Central memory CD8-positive, alpha-beta T cell (primary cell): ENCODE measurements at regions not wholly inside any gene's neighbourhood (a gene's known extent, or its start where the extent isn't known, plus 50 kb on each side); places are given as distances from the start of the nearest gene placed in this dataset.
"Not testable (repeated sequence)": the region's sequence is repeated elsewhere in the genome, so short reads cannot be mapped to it uniquely, and the experiment has no call there.

ENCODE experiments used
- ATAC-seq: fragments of 150-1000 bp; cut with Tn5 transposase; replicated peaks from 2 replicates; pipeline ENCODE4 v1.10.0; 2022; ENCODE audit warnings: mild to moderate bottlenecking, moderate FRiP score, moderate number of reproducible peaks; ENCODE audit not compliant: poor library complexity, severe bottlenecking; ENCODE audit errors: extremely low read depth
- DNase-seq, 2 donors: peaks; one replicate each; pipeline ENCODE4 v3.0.0; 2021; ENCODE audit warnings: low spot score in 2 of 2
- H3K27ac Mint-ChIP-seq: one replicate; pipeline ENCODE4 v1.8.0; 2022; ENCODE audit warnings: low read depth, mild to moderate bottlenecking, moderate library complexity, mixed read lengths
- H3K27me3 Mint-ChIP-seq: one replicate; pipeline ENCODE4 v1.8.0; 2022; ENCODE audit warnings: mixed read lengths
- H3K36me3 Mint-ChIP-seq: one replicate; pipeline ENCODE4 v1.8.0; 2022; ENCODE audit warnings: mild to moderate bottlenecking, moderate library complexity, mixed read lengths; ENCODE audit not compliant: insufficient read depth
- H3K4me1 Mint-ChIP-seq: one replicate; pipeline ENCODE4 v1.8.0; 2022; ENCODE audit warnings: mixed read lengths
- H3K4me3 Mint-ChIP-seq: one replicate; pipeline ENCODE4 v1.8.0; 2022; ENCODE audit warnings: mild to moderate bottlenecking, moderate library complexity, mixed read lengths
- H3K9me3 Mint-ChIP-seq: one replicate; pipeline ENCODE4 v1.8.0; 2022; ENCODE audit warnings: mixed read lengths

DNA sequence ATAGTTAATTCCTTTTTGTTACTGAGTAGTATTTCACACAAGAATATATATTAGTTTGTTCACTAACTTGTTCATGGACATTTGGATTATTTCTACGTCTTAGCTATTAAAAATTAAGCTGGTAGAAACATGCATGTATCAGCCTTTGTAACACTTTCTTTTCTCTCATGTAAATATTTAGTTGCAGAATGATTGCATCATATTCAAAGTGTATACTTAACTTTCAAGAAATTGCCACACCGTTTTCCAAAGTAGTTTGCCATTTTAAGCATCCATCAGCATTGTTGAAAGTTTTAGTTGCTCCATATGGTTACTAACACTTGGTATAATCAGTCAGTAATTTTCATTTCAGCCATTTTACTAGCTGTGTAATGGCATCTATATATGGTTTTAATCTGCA is 666.9 kb downstream of the NXPH1 start:
- ATAC-seq (no peak), DNase-seq (no peak)
- Mint-ChIP-seq H3K9me3 (peaks cover 8% of the 10 kb centered on the region), H3K27ac (no peak overlapping the region), H3K4me3 (no peak overlapping the region), H3K36me3 (no peaks in the 10 kb centered on the region), H3K27me3 (no peaks in the 10 kb centered on the region), H3K4me1 (no peaks in the 10 kb centered on the region)

DNA sequence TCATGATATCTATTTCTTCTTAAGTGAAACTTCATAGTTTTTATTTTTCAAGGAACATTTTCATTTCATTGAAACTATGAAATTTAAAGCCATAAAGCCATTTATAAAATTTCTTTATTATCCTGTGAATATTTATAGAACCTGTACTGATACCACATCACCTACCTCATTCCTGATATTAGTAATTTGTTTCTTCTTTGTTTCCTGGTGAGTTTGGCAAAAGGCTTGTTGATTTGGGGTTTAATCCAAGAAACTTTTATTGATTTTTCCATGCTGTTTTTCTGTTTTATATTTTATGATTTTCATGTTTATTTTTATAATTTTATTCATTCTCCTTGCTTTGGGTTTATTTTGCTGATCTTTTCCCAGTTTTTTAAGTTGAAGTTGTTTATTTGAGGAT is 669.4 kb downstream of the NXPH1 start:
- H3K9me3 Mint-ChIP-seq: peaks cover 5% of the 10 kb centered on the region
- ATAC-seq (no peak), DNase-seq (no peak)
- H3K27ac Mint-ChIP-seq: no peak overlapping the region
- H3K27me3 Mint-ChIP-seq: no peaks in the 10 kb centered on the region
- no peaks in the 10 kb centered on the region for H3K36me3 Mint-ChIP-seq
- H3K4me1 Mint-ChIP-seq: no peaks in the 10 kb centered on the region
- no peak overlapping the region for H3K4me3 Mint-ChIP-seq

DNA sequence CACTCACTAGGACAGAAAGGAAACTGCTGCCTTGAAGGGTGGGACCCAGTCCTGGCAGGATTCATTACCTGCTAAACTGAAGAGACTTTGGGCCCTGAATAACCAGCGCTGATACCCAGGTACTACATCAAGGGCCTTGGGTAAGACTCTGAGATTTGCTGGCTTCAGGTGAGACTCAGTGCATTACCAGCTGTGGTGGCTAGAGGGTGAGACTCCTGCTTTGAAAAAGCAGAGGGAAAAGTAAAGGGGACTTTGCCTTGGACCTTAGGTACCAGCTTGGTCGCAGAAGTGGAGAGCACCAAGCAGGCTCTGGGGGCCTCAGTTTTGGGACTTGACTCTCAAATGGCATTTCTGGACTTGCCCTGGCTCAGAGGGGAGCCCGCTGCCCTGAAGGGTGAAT is 673.3 kb downstream of the NXPH1 start:
- ATAC-seq: no peak
- H3K36me3 Mint-ChIP-seq: no peaks in the 10 kb centered on the region
- no peaks in the 10 kb centered on the region for H3K27me3 Mint-ChIP-seq
- H3K9me3 Mint-ChIP-seq: peaks cover 26% of the 10 kb centered on the region
- DNase-seq: no peak
- no peaks in the 10 kb centered on the region for H3K4me1 Mint-ChIP-seq
- no peak overlapping the region for H3K4me3 Mint-ChIP-seq
- no peak overlapping the region for H3K27ac Mint-ChIP-seq

DNA sequence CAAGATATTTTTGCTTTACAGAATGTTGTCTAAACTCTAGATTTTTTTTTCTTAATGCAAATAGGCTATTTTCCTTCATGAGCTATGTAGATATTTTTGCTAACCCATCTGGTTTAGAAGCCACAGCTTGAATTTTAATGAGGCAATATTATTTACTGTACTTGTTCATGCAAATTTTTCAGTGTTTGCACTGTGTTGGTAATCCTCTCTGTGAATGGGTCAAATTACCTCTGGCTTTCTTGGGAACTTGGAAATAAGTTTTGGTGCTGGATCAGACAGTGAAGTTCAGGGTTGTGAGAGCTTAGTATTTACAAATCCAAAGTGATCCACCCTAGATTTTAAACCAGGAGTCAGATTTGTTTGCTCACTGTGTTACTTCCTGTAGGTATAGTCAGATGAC is 686.9 kb downstream of the NXPH1 start:
- Mint-ChIP-seq H3K36me3 (no peaks in the 10 kb centered on the region), H3K27me3 (no peaks in the 10 kb centered on the region), H3K4me1 (no peaks in the 10 kb centered on the region), H3K9me3 (peaks cover 16% of the 10 kb centered on the region), H3K27ac (no peak overlapping the region), H3K4me3 (no peak overlapping the region)
- DNase-seq: no peak
- ATAC-seq: no peak

DNA sequence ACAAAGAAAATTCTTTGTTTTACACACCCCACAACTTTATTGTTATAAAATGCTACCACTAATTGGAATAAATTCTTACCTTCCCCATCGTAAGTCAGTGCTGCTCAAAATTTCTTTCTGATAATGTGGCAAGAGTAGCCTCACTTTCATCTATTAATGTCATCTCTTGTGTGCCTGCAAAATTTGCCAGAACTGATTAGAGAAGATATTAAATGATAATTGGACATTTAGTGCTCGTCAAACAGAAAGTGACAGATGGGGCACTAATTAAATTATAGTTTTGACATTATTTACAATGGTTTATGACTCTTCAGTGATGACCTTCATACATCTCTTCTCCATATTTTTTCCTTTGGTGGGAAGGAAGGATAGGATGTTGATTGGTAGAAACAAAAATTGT is 690.9 kb downstream of the NXPH1 start:
- Mint-ChIP-seq H3K27me3 (no peaks in the 10 kb centered on the region), H3K27ac (no peak overlapping the region), H3K36me3 (no peaks in the 10 kb centered on the region), H3K4me3 (no peak overlapping the region), H3K4me1 (no peaks in the 10 kb centered on the region), H3K9me3 (peaks cover 15% of the 10 kb centered on the region)
- ATAC-seq (no peak), DNase-seq (no peak)

DNA sequence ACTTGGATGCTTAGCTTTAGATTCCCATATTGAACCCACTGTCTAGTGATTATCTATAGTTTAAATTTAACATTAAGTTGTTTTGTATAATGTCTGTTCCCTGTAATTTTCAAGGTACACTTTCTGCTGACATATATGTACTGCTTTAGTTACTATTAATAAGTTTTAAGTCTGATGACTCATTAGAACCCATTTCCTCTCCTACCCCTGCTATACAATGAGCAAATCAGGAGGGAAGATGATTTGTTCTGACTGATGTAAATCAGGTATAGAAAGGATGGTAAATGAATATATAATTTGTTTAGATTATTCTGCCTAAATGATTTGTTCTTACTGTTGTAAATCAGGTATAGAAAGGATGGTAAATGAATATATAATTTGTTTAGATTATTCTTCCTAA is 691.8 kb downstream of the NXPH1 start:
- ATAC-seq: no peak
- H3K27me3 Mint-ChIP-seq: no peaks in the 10 kb centered on the region
- H3K36me3 Mint-ChIP-seq: no peaks in the 10 kb centered on the region
- no peak overlapping the region for H3K27ac Mint-ChIP-seq
- no peaks in the 10 kb centered on the region for H3K4me1 Mint-ChIP-seq
- DNase-seq: no peak
- peaks cover 20% of the 10 kb centered on the region for H3K9me3 Mint-ChIP-seq
- no peak overlapping the region for H3K4me3 Mint-ChIP-seq

DNA sequence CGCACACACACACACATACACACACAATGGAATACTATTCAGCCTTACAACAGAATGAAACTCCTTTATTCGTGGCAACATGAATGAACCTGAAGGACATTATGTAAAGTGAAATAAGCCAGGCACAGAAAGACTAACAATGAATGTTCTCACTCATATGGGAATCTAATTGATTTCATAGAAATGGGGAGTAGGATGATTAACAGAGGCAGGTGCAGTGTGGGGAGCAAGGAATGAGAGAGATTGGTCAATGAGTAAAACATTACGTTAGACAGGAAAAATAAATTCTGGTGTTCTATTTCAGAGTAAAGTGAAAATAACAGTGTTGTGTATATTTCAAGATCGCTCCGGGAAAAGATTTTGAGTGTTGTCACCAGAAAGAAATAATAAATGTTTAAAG is 694.5 kb downstream of the NXPH1 start:
- ATAC-seq: no peak
- Mint-ChIP-seq H3K27me3 (no peaks in the 10 kb centered on the region), H3K9me3 (peaks cover 18% of the 10 kb centered on the region), H3K27ac (no peak overlapping the region), H3K36me3 (no peaks in the 10 kb centered on the region), H3K4me1 (no peaks in the 10 kb centered on the region), H3K4me3 (no peak overlapping the region)
- no peak for DNase-seq

DNA sequence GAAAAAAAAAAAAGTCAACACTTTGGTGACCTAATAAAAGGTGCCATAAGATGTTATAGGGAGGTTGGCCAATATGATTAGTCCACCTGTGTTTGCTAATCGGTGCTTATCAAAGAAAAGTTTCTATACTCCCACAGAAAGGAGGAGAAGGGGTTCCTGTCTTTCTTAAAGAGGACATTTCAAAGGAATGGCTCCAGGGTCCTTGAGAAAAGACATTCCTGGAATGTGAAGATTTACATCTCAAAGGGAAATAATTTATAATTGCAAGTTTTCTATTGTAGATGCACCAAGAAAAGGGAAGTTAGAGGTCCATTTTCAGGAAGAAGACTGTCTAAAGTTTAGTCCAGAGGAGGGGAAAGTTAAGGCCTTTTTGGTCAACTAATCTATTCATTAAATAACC is 715.3 kb downstream of the NXPH1 start:
- Mint-ChIP-seq H3K27me3 (no peaks in the 10 kb centered on the region), H3K9me3 (peaks cover 15% of the 10 kb centered on the region), H3K4me1 (no peaks in the 10 kb centered on the region), H3K27ac (no peak overlapping the region), H3K4me3 (no peak overlapping the region), H3K36me3 (no peaks in the 10 kb centered on the region)
- DNase-seq (no peak), ATAC-seq (no peak)

DNA sequence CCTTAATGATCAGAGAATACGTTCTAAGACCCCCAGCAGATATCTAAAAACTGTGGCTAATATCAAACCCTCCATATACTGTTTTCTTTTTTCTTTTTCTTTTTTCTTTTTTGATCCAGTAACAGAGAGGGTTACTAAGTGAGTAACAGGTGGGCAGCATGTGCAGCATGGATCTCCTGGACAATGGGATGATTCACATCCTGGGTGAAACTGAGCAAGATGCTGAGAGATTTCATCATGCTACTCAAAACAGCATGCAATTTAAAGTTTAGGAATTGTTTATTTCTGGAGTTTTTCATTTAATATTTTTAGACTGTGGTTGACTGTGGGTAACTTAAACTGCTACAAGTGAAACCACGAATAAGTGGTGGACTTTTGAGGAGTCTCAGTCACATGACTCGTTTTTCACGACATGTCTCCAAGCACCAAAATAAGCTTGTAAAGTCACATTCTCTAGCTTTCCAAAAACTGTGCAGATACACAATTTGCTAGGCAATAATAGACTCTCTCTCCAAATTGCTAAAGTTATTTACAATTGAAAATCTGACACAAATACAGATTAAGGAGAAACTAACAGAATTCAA is 716.2 kb downstream of the NXPH1 start:
- Mint-ChIP-seq H3K27me3 (no peaks in the 10 kb centered on the region), H3K4me1 (no peaks in the 10 kb centered on the region)

DNA sequence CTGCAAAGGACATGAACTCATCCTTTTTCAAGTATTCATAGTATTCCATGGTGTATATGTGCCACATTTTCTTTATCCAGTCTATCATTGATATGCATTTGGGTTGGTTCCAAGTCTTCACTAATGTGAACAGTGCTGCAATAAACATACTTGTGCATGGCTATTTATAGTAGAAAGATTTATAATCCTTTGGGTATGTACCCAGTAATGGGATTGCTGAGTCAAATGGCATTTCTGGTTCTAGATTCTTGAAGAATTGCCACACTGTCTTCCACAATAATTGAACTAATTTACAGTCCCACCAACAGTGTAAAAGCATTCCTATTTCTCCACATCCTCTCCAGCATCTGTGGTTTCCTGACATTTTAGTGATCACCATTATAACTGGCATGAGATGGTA is 730.3 kb downstream of the NXPH1 start:
- ATAC-seq, H3K9me3 Mint-ChIP-seq: not testable (repeated sequence)

More for the DNA sequence above, 716.2 kb downstream of the NXPH1 start:
- Mint-ChIP-seq H3K4me3 (no peak overlapping the region), H3K27ac (no peak overlapping the region), H3K36me3 (no peaks in the 10 kb centered on the region), H3K9me3 (peaks cover 18% of the 10 kb centered on the region)
- DNase-seq (no peak), ATAC-seq (no peak)

DNA sequence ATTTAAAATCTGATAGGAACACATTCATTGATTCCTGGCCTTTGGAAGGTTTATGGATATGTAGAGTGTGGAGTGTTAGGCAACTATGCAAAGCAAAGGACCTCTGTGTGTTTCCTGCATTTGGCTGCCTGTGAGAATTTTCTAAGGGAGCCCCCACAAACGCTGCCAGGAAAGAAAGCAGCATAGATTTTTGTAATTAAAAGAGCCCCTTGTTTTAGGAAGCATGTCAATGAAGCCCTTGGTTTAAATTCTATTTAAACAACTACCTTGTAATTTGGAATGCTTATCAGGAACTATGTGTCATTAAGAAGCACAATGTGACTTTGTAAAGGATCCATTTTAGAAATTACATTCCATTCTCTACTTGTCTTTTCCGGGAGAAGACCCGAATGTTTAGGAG is 742.5 kb downstream of the NXPH1 start:
- DNase-seq: no peak
- Mint-ChIP-seq H3K27me3 (no peaks in the 10 kb centered on the region), H3K27ac (no peak overlapping the region), H3K9me3 (peaks cover 33% of the 10 kb centered on the region), H3K4me1 (no peaks in the 10 kb centered on the region), H3K4me3 (no peak overlapping the region), H3K36me3 (no peaks in the 10 kb centered on the region)
- no peak for ATAC-seq

More for the DNA sequence above, 730.3 kb downstream of the NXPH1 start:
- H3K27ac Mint-ChIP-seq, H3K27me3 Mint-ChIP-seq, H3K36me3 Mint-ChIP-seq, H3K4me1 Mint-ChIP-seq, H3K4me3 Mint-ChIP-seq, DNase-seq: not testable (repeated sequence)

DNA sequence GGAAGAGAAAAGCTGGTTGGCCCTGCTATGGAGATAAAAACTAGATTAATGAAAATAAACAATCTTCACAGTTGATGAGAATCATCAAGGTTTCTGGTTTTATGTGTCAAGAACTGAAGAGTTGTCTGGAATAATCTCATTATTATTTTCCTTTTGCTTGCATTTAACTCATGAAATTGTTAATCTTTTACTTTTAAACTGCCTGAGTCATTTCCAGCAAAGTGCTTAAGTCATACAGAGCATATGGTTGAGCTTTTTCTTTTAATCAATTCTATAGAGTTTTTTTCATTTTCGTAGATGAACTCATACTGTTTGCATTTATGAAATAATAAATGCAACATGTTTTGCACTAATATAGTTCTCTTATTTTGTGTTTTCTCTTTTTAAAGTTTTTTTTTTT is 747.9 kb downstream of the NXPH1 start:
- no peak overlapping the region for H3K4me3 Mint-ChIP-seq
- ATAC-seq (no peak), DNase-seq (no peak)
- H3K4me1 Mint-ChIP-seq: no peaks in the 10 kb centered on the region
- H3K27ac Mint-ChIP-seq: no peak overlapping the region
- peaks cover 34% of the 10 kb centered on the region for H3K9me3 Mint-ChIP-seq
- no peaks in the 10 kb centered on the region for H3K27me3 Mint-ChIP-seq
- H3K36me3 Mint-ChIP-seq: no peaks in the 10 kb centered on the region

DNA sequence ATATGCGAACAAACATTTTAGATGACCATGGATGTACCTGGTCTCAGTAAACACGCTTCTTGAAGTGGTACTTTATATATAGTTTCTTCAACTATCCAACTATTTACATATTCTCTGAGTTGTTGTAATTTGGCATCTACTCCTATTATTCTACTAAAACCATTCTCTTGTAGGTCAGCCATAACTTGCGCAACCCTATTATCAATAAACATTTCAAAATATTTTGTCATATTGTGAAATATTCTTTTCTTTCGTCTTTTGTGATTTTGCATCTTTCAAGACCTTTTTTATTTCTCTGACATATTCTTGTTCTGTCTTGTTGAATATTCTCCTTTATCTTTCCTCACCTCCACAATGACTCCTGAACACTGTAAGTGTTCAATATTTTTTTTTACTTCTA is 753.3 kb downstream of the NXPH1 start:
- Mint-ChIP-seq H3K4me1 (no peaks in the 10 kb centered on the region), H3K27ac (no peak overlapping the region), H3K4me3 (no peak overlapping the region), H3K36me3 (no peaks in the 10 kb centered on the region), H3K9me3 (peaks cover 12% of the 10 kb centered on the region), H3K27me3 (no peaks in the 10 kb centered on the region)
- DNase-seq: no peak
- ATAC-seq: no peak

DNA sequence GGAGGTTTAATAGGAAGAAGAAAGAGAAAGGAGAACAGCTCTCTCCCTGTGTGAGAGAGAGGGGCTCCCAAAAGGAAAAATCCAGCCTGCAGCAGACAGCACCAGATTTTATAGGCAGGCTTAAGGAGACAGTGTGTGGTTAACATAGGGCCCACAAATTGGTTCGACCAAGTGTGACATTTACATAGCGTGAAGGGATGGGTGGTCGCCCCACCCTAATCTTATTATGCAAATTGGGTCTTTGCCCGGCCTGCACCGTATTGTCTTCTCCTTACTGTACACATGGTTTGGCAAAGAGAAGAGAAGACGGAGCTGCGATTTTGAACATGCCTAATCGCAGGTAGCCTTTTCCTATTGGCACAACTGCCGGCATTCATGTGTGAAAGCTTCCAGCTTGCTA is 756.3 kb downstream of the NXPH1 start:
- no peak for ATAC-seq
- H3K36me3 Mint-ChIP-seq: no peaks in the 10 kb centered on the region
- no peak for DNase-seq
- H3K27ac Mint-ChIP-seq: no peak overlapping the region
- peaks cover 13% of the 10 kb centered on the region for H3K9me3 Mint-ChIP-seq
- H3K4me1 Mint-ChIP-seq: no peaks in the 10 kb centered on the region
- H3K4me3 Mint-ChIP-seq: no peak overlapping the region
- H3K27me3 Mint-ChIP-seq: no peaks in the 10 kb centered on the region
